GM18520 (cell line): ENCODE measurements at regions not wholly inside any gene's neighbourhood (a gene's known extent, or its start where the extent isn't known, plus 50 kb on each side); places are given as distances from the start of the nearest gene placed in this dataset.
"Not testable (repeated sequence)": the region's sequence is repeated elsewhere in the genome, so short reads cannot be mapped to it uniquely, and the experiment has no call there.

Experiments used
- ATAC-seq: cut with Tn5 transposase; IDR thresholded peaks from one replicate; pipeline ENCODE4 v1.9.1; 2021; ENCODE audit not compliant: unreplicated experiment

DNA sequence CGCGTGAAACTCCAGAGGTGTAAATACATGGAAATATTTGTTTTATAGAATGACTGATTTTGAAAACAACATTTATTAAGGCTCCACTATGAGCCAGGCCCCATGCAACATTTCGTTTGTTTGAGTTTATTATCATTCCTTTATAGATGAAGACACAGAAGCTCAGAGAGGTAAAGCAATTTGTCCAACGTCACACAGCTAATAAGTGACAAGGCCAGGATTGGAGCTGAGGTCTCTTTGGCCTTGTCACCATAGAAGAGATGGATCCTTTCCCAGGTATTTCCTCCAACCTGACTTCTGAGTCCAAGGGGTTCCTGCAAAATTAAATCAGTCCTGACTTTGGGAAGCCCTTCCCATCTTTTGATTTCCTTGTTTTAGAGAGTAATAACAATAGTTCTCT lies 98.0 kb downstream of the SYF2 start:
- no peak for ATAC-seq

GRCh38 chr1:25131794-25132193 lies 100.5 kb downstream of the SYF2 start:
- ATAC-seq, result no peak

- ATAC-seq, result no peak
Observed at GRCh38 chr1:25130895-25131294, 101.4 kb downstream of the SYF2 start.

GRCh38 chr1:25129380-25129779 lies 102.9 kb downstream of the SYF2 start:
- no peak for ATAC-seq

DNA sequence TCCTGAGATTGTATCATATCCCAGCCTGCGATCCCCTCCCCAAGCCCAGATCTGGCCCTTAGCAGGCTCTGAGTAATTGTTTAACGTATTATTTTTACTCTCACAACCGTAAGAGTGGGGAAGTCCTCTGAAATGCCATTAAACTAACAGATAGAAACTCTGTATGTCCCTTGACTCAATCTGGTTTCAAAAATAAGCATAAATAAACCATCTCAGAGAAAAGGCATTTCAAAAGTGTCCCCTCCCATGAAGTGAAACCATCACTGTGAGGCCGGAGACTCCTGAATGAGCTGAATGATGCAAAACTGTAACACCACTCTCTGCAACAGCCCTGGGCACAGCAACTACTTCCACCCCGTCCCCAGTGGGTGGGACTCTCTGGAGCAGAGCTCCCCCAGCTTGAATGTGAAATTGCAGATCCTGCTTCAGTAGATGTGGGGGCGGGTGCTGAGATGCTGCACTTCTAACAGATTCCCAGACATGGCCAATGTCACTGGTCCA lies 104.1 kb downstream of the SYF2 start:
- ATAC-seq, result no peak

- no peak for ATAC-seq
Observed at GRCh38 chr1:25126562-25126961, 105.7 kb downstream of the SYF2 start.

- no peak for ATAC-seq
Observed at GRCh38 chr1:25123551-25123950, 108.8 kb downstream of the SYF2 start.

DNA sequence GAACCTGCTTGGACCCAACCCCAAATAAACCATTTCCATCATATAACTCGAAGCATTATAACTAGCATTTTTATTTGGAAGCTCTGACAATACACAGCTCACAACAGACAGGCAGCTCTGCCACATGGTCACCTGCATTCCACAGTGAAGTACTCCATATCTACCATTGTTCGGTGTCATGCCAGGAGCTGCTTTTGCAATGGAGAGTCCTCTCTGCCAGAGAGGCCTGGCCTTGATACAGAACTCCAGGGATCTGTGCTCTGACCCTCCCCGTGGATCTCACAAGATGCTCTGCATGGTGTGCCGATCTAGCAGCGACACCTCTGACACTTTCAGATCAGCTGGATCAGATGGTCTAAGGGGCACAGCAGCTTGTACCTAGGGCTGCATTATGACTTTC lies 109.6 kb downstream of the SYF2 start:
- ATAC-seq, result no peak

DNA sequence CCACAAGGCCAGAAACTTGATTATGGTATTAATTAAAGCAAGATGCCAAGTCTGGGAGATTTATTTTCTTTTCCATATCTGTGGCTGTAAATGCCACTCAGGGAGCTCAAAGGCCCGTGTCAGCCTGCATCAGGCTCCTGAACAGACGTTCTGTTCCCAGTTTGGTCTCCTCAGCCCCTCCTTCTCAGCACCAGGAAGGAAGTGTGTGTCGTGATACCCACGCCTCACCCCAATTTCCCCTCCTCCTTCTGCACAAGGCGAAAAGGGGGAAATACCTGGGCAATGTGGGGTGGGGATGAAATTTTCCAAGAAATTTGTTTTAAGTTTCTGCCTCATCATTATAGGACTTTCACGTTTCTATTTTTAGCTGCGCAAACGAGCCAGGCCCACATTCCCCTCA lies 112.0 kb downstream of the SYF2 start:
- no peak for ATAC-seq

GRCh38 chr1:25118546-25118945 lies 113.8 kb downstream of the SYF2 start:
- ATAC-seq, result no peak

GRCh38 chr1:25117233-25117823 lies 115.0 kb downstream of the SYF2 start:
- ATAC-seq, result no peak

GRCh38 chr1:25116832-25117231 lies 115.5 kb downstream of the SYF2 start:
- ATAC-seq, result no peak

DNA sequence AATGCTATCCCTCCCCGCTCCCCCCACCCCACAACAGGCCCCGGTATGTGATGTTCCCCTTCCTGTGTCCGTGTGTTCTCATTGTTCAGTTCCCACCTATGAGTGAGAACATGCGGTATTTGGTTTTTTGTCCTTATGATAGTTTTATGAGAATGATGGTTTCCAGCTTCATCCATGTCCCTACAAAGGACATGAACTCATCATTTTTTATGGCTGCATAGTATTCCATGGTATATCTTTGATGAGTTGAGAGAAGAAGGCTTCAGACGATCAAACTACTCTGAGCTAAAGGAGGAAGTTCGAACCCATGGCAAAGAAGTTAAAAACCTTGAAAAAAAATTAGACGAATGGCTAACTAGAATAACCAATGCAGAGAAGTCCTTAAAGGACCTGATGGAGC lies 116.2 kb downstream of the SYF2 start:
- ATAC-seq, result not testable (repeated sequence)

DNA sequence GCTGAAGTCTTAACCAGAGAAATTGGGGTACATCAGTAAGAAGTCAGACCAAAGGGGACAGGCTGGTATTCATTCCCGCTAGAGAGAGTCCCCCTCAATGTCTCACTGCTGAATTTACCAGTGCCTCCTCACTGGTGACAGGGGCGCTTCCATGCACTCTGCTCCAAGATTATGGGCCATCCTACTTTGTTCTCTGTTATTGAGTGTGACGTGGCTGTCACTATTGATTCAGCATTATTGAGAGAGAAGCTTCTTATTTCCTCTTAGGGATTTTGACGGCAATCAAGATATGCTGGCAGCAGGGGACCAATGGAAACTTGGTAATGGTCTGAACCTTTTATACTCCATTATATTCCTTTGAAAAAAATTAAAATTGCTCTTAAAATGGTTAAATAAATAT lies 118.6 kb downstream of the SYF2 start:
- ATAC-seq, result no peak

DNA sequence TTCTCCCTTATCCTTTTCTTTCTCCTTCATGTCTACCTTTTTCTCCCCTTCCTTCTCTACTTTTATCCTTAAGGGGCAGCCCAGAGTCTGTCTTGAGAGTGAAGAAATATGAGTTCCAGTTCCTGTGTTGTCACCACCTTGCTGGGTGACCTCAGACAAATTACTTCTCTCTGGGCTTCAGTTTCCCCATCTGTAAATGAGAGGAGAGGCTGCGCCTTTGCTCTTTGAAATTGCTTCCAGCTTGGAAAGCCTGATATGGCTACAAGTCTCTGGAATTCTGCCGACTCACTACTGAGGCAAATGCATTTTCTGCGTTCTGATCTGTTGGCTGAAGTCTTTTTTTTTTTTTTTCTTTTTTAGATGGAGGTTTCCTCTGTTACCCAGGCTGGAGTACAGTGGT lies 119.2 kb downstream of the SYF2 start:
- ATAC-seq, result no peak

DNA sequence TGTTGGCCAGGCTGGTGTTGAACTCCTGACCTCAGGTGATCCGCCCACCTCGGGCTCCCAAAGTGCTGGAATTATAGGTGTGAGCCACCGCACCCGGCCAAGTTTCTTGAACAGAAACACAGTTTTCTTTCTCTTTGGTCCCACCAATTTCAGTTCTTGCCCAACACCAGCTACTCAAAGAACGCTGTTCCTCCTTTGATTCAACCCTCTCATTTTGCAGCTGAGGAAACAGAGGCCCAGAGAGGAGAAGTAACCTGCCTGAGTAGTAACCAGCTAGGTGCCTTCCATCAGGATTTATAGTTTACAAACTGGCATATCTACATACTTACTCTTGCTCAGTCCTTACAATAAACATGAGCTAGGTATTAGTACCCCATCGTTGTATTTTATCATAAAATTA lies 119.9 kb downstream of the SYF2 start:
- no peak for ATAC-seq

DNA sequence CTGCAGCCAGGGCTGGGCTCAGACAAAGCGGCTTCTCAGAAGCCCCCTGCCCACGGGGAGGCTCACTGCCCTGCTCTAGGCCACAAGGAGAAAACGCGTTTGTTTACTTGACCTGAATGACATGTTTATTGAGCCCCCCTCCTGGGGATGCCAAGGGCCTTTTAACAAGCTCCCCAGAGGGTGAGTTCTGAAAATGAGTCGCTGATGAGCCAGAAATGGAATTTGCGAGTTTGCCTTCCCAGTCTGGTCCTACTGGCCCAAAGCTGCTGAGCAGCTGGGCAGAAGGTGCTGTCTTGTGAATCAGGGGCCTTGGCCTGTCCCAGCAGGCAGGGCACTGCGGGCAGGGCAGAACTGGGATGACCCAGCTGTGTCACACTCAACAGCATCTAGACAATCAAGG lies 120.6 kb downstream of the SYF2 start:
- ATAC-seq, result no peak

GRCh38 chr1:25110485-25110884 lies 121.8 kb downstream of the SYF2 start:
- ATAC-seq, result no peak

GRCh38 chr1:25110036-25110435 lies 122.3 kb downstream of the SYF2 start:
- ATAC-seq, result no peak

- no peak for ATAC-seq
Observed at GRCh38 chr1:25109531-25109951, 122.8 kb downstream of the SYF2 start.

DNA sequence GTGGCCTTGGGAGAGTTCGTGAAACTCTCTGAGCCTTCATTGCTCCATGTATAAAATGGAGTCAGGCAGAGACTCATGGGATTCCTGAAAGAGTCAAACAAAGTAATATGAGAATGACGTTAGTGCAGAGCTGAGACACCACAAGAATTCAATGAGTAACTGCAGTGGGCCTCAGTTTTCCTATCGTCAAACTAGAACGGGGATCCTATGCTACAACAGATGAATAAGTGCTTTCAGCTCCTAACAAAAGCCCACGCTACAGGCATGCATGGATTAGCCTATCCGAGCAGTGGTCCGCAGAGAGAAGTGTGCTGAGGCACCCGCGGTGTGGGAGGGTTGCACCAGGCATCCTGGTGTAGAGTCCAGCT lies 124.7 kb downstream of the SYF2 start:
- no peak for ATAC-seq

DNA sequence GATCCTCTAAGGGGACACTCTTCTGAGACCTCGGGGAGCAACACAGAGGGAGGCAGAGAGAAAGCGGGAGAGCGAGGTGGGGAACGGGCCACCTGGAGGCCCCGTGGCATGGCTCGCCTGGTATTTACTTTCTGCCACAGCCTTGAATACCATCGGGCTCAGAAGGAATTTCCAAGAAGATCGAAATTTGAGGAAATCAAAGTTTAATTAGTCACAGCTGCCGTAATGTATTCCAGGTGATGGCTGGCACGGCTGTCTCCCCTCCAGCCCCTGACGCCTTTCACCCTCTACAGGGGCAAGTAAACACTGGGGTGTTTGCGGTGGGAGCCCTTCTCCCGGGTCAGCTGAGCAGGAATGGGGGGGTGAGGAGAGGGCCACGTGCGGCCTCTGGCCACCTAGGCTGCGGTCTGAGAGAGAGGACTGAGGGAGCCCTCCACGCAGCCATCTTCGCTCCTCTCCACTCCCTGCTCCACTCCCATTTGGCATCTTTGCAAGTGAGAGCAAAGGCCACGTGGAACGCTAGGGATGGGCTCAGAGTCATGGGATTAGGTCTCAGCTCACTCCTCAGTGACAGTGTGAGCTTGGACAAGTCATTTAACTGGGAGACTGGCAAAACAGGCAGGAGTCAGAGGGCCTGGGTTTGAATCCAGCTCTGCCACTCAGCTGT lies 125.2 kb downstream of the SYF2 start:
- no peak for ATAC-seq

DNA sequence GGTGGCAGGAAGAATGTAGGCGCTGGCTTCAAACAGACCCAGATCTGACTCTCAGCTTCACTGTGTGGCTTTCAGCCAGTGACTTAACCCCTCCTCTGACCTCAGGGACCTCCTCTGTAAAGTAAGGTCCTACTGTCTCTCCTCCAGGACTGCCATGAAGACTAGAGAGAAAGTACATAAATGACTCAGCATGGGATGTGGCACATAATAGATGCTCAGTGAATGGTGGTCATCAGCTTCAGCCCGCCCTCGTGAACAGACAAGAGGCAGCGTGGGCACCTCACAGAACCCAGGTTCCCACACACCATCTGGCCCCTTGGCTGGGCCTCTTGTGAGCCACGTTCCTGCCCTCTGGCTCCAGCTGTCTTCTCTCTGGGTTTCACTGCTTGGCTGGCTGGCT lies 126.0 kb downstream of the SYF2 start:
- no peak for ATAC-seq
